CD4-positive, CD25-positive, alpha-beta regulatory T cell (primary cell): ENCODE measurements at regions not wholly inside any gene's neighbourhood (a gene's known extent, or its start where the extent isn't known, plus 50 kb on each side); places are given as distances from the start of the nearest gene placed in this dataset.

Source experiments
- ATAC-seq, 2 donors: fragments of 150-1000 bp; cut with Tn5 transposase; one replicate each; pipeline ENCODE4 v1.10.0; 2021; ENCODE audit warnings: low read depth in 2 of 2, moderate number of reproducible peaks in 2 of 2, moderate library complexity in 1 of 2
- DNase-seq, 3 donors: peaks; one replicate each; pipeline versions ENCODE4 v3.0.0 to v3.0.0-alpha.2; 2012 to 2022; ENCODE audit warnings: mixed read lengths in 1 of 3
- H3K27ac ChIP-seq: one replicate; pipeline ENCODE4 v1.7.0; 2013; ENCODE audit warnings: mild to moderate bottlenecking, low read length; ENCODE audit not compliant: insufficient read depth, poor library complexity, severe bottlenecking
- H3K27me3 ChIP-seq: one replicate; pipeline ENCODE4 v1.7.0; 2013; ENCODE audit warnings: low read length; ENCODE audit not compliant: control insufficient read depth, insufficient read depth
- H3K36me3 ChIP-seq: one replicate; pipeline ENCODE4 v1.7.0; 2013; ENCODE audit warnings: mild to moderate bottlenecking, low read length, moderate library complexity; ENCODE audit not compliant: control insufficient read depth, insufficient read depth
- H3K4me1 ChIP-seq: 2 replicates; pipeline ENCODE4 v1.7.0; 2013; ENCODE audit warnings: mild to moderate bottlenecking, low read length; ENCODE audit not compliant: insufficient read depth, control insufficient read depth, poor library complexity, severe bottlenecking
- H3K4me3 ChIP-seq: one replicate; pipeline ENCODE4 v1.7.0; 2013; ENCODE audit warnings: low read depth, mild to moderate bottlenecking, low read length, moderate library complexity
- H3K9me3 ChIP-seq, 2 experiments: 1 replicate in 1 of 2; 2 replicates in 1 of 2; pipeline ENCODE4 v1.7.0; 2013; ENCODE audit warnings: low read length in 2 of 2, mild to moderate bottlenecking in 1 of 2, moderate library complexity in 1 of 2; ENCODE audit not compliant: control insufficient read depth in 2 of 2
- H3K27ac Mint-ChIP-seq, 3 donors: one replicate each; pipeline ENCODE4 v1.8.0; 2020 to 2022; ENCODE audit warnings: mild to moderate bottlenecking in 3 of 3, mixed read lengths in 3 of 3, moderate library complexity in 2 of 3
- H3K27me3 Mint-ChIP-seq: one replicate; pipeline ENCODE4 v1.8.0; 2022; ENCODE audit warnings: mild to moderate bottlenecking, mixed read lengths
- H3K36me3 Mint-ChIP-seq: one replicate; pipeline ENCODE4 v1.8.0; 2020; ENCODE audit warnings: mixed read lengths
- H3K4me1 Mint-ChIP-seq, 4 donors: one replicate each; pipeline ENCODE4 v1.8.0; 2020 to 2022; ENCODE audit warnings: mixed read lengths in 4 of 4, mild to moderate bottlenecking in 1 of 4
- H3K4me3 Mint-ChIP-seq, 4 donors: one replicate each; pipeline ENCODE4 v1.8.0; 2020 to 2022; ENCODE audit warnings: mild to moderate bottlenecking in 4 of 4, mixed read lengths in 4 of 4, moderate library complexity in 3 of 4
- H3K9me3 Mint-ChIP-seq, 7 donors: one replicate each; pipeline ENCODE4 v1.8.0; 2020 to 2022; ENCODE audit warnings: mixed read lengths in 7 of 7, mild to moderate bottlenecking in 3 of 7, moderate library complexity in 2 of 7

DNA sequence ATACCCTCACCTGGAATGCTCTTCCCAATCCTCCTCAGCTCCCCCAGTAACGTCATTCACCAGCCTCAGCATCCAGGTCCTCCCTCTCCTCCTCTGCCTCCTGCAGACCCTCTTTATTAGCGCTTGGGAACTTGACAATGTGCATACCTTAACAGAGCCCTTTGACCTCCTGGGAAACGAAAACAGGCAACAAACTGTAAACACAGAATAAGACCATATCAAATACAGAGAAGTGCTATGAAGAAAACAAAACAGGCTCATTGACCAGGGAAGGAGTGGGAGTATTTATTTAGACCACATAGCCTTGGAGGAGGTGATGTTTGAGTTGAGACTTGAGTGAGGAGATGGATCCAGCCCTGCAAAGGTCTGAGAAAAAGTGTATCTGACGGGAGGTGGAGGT is 107.9 kb upstream of the SLC7A1 start:
- Mint-ChIP-seq H3K36me3 (no peaks in the 10 kb centered on the region), H3K4me1 (no peaks in the 10 kb centered on the region), H3K27ac (peak overlapping the region in 1 of 3 donors; percentile 1), H3K9me3 (peaks cover 0 to under 1% (median 0%) of the 10 kb centered on the region in 7 donors), H3K27me3 (peaks cover 25% of the 10 kb centered on the region), H3K4me3 (no peak overlapping the region)
- DNase-seq (no peak), ATAC-seq (no peak)
- Histone ChIP-seq H3K4me1 (no peaks in the 10 kb centered on the region), H3K4me3 (no peak overlapping the region), H3K27me3 (peaks cover 12% of the 10 kb centered on the region), H3K27ac (no peak overlapping the region), H3K9me3 (no peaks in the 10 kb centered on the region), H3K36me3 (no peaks in the 10 kb centered on the region)

- peaks cover 17% of the 10 kb centered on the region for H3K27me3 ChIP-seq
- Mint-ChIP-seq H3K9me3 (peaks cover 0 to 1% (median 0%) of the 10 kb centered on the region in 7 donors), H3K4me3 (no peak overlapping the region), H3K27ac (no peak overlapping the region), H3K4me1 (no peaks in the 10 kb centered on the region), H3K27me3 (peaks cover 25% of the 10 kb centered on the region), H3K36me3 (no peaks in the 10 kb centered on the region)
- no peaks in the 10 kb centered on the region for H3K4me1 ChIP-seq
- H3K9me3 ChIP-seq, result no peaks in the 10 kb centered on the region
- H3K27ac ChIP-seq, result no peak overlapping the region
- ATAC-seq, result no peak
- no peak overlapping the region for H3K4me3 ChIP-seq
- DNase-seq, result no peak
- H3K36me3 ChIP-seq, result no peaks in the 10 kb centered on the region
These were observed 107.4 kb upstream of the SLC7A1 start for GRCh38 chr13:29702912-29703351.

GRCh38 chr13:29698106-29698505 is 102.6 kb upstream of the SLC7A1 start:
- Mint-ChIP-seq H3K36me3 (no peaks in the 10 kb centered on the region), H3K9me3 (peaks cover 0 to 2% (median 0%) of the 10 kb centered on the region in 7 donors), H3K4me3 (no peak overlapping the region), H3K27me3 (peaks cover 17% of the 10 kb centered on the region), H3K4me1 (no peaks in the 10 kb centered on the region), H3K27ac (no peak overlapping the region)
- ATAC-seq, result no peak
- Histone ChIP-seq H3K4me1 (no peaks in the 10 kb centered on the region), H3K9me3 (no peaks in the 10 kb centered on the region), H3K27ac (no peak overlapping the region), H3K27me3 (peaks cover 24% of the 10 kb centered on the region), H3K36me3 (no peaks in the 10 kb centered on the region), H3K4me3 (no peak overlapping the region)
- no peak for DNase-seq

DNA sequence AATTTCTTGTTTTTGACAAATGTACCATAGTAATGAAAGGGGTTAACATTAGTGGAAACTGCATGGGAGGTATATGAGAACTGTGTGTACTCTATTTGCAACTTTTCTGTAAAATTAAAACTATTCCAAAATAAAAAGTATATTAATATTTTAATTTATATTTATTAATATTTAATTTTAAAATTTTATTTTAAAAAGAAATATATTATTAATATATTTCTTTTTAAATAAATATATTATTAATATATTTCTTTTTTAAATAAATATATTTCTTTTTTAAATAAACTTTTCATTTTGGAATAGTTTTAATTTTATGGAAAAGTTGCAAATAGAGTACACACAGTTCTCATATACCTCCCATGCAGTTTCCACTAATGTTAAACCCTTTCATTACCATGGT is 101.1 kb upstream of the SLC7A1 start:
- no peaks in the 10 kb centered on the region for H3K4me1 Mint-ChIP-seq
- no peaks in the 10 kb centered on the region for H3K36me3 Mint-ChIP-seq
- no peak overlapping the region for H3K27ac Mint-ChIP-seq
- H3K27me3 Mint-ChIP-seq, result peaks cover 28% of the 10 kb centered on the region
- peaks cover 0 to 2% (median 0%) of the 10 kb centered on the region in 7 donors for H3K9me3 Mint-ChIP-seq
- no peak for ATAC-seq
- H3K9me3 ChIP-seq, result no peaks in the 10 kb centered on the region
- no peak overlapping the region for H3K27ac ChIP-seq
- no peak overlapping the region for H3K4me3 Mint-ChIP-seq
- no peak for DNase-seq
- H3K27me3 ChIP-seq, result peaks cover 20% of the 10 kb centered on the region
- H3K36me3 ChIP-seq, result no peaks in the 10 kb centered on the region
- no peak overlapping the region for H3K4me3 ChIP-seq
- H3K4me1 ChIP-seq, result no peaks in the 10 kb centered on the region

- H3K4me3 ChIP-seq, result no peak overlapping the region
- no peaks in the 10 kb centered on the region for H3K9me3 ChIP-seq
- DNase-seq (no peak), ATAC-seq (no peak)
- H3K4me1 ChIP-seq, result no peaks in the 10 kb centered on the region
- Mint-ChIP-seq H3K4me1 (no peaks in the 10 kb centered on the region), H3K27ac (no peak overlapping the region), H3K27me3 (peaks cover 21% of the 10 kb centered on the region), H3K4me3 (no peak overlapping the region), H3K9me3 (peaks cover 0 to 2% (median 0%) of the 10 kb centered on the region in 7 donors), H3K36me3 (no peaks in the 10 kb centered on the region)
- H3K27me3 ChIP-seq, result peaks cover 15% of the 10 kb centered on the region
- no peaks in the 10 kb centered on the region for H3K36me3 ChIP-seq
- H3K27ac ChIP-seq, result no peak overlapping the region
These were observed 97.9 kb upstream of the SLC7A1 start for GRCh38 chr13:29693275-29693945.

DNA sequence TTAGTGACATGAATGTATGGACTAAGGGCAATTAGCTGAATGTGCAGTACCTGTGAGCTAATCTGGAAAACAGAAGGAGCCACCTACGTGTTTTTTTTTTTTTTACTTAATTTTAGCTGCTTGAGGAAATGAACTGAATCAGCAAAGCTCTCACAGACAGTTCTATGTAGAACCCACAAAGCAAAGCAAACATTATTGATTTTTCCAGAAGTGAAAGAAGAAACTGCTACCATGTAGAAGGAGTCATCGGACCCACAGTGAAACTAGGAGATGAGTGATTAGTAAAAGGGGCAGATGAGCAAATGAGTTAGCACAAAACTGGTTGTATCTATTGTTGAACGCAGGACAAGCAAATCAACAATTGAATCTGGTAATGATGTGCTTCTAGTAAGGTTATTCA is 94.1 kb upstream of the SLC7A1 start:
- H3K27ac Mint-ChIP-seq, result no peak overlapping the region
- no peaks in the 10 kb centered on the region for H3K4me1 ChIP-seq
- no peak for ATAC-seq
- H3K9me3 Mint-ChIP-seq, result peaks cover 0 to 2% (median 0%) of the 10 kb centered on the region in 7 donors
- no peaks in the 10 kb centered on the region for H3K36me3 ChIP-seq
- H3K27ac ChIP-seq, result no peak overlapping the region
- no peak overlapping the region for H3K4me3 Mint-ChIP-seq
- peaks cover 28% of the 10 kb centered on the region for H3K27me3 Mint-ChIP-seq
- DNase-seq, result no peak
- no peaks in the 10 kb centered on the region for H3K36me3 Mint-ChIP-seq
- H3K27me3 ChIP-seq, result peaks cover 12% of the 10 kb centered on the region
- H3K4me1 Mint-ChIP-seq, result no peaks in the 10 kb centered on the region
- H3K9me3 ChIP-seq, result no peaks in the 10 kb centered on the region
- no peak overlapping the region for H3K4me3 ChIP-seq

DNA sequence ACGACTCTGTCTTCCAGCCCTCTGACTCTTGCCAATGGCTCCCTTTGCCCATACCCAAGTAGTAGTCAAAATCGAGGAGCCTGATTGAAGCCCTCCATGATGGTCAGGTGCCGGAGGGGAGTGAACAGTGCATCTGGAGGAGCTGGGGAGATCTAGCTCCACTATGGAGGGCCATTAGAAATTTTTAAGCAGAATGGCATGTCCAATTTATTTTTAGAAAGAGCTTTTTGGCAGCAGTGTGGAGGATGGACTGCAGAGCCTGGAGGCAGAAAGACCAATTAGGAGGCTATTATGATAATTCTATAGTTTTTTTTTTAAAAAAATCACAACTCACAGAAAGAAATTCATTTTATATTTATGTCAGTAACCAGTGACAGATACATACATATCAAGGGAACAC is 92.7 kb upstream of the SLC7A1 start:
- no peak overlapping the region for H3K27ac ChIP-seq
- no peak for ATAC-seq
- H3K9me3 ChIP-seq, result peaks cover 0 to 3% of the 10 kb centered on the region in 2 experiments
- DNase-seq, result no peak
- H3K4me3 ChIP-seq, result no peak overlapping the region
- Mint-ChIP-seq H3K27me3 (peaks cover 38% of the 10 kb centered on the region), H3K36me3 (no peaks in the 10 kb centered on the region), H3K4me3 (no peak overlapping the region), H3K9me3 (peaks cover 0 to 4% (median 0%) of the 10 kb centered on the region in 7 donors), H3K4me1 (no peaks in the 10 kb centered on the region), H3K27ac (no peak overlapping the region)
- H3K36me3 ChIP-seq, result no peaks in the 10 kb centered on the region
- H3K4me1 ChIP-seq, result no peaks in the 10 kb centered on the region
- H3K27me3 ChIP-seq, result peaks cover 12% of the 10 kb centered on the region

- no peak overlapping the region for H3K4me3 ChIP-seq
- Mint-ChIP-seq H3K4me1 (no peaks in the 10 kb centered on the region), H3K4me3 (no peak overlapping the region), H3K9me3 (peaks cover 0 to 7% (median 0%) of the 10 kb centered on the region in 7 donors), H3K36me3 (no peaks in the 10 kb centered on the region), H3K27me3 (peaks cover 41% of the 10 kb centered on the region), H3K27ac (no peak overlapping the region)
- ATAC-seq (no peak), DNase-seq (no peak)
- H3K27me3 ChIP-seq, result peaks cover 15% of the 10 kb centered on the region
- H3K27ac ChIP-seq, result no peak overlapping the region
- H3K9me3 ChIP-seq, result peaks cover 0 to 3% of the 10 kb centered on the region in 2 experiments
- H3K4me1 ChIP-seq, result no peaks in the 10 kb centered on the region
- H3K36me3 ChIP-seq, result no peaks in the 10 kb centered on the region
These were observed 89.0 kb upstream of the SLC7A1 start for GRCh38 chr13:29684441-29684840.
